ENCODE measurements at regions not wholly inside any gene's neighbourhood (a gene's known extent, or its start where the extent isn't known, plus 50 kb on each side); places are given as distances from the start of the nearest gene placed in this dataset.
"Not testable (repeated sequence)": the region's sequence is repeated elsewhere in the genome, so short reads cannot be mapped to it uniquely, and the experiment has no call there.

DNA sequence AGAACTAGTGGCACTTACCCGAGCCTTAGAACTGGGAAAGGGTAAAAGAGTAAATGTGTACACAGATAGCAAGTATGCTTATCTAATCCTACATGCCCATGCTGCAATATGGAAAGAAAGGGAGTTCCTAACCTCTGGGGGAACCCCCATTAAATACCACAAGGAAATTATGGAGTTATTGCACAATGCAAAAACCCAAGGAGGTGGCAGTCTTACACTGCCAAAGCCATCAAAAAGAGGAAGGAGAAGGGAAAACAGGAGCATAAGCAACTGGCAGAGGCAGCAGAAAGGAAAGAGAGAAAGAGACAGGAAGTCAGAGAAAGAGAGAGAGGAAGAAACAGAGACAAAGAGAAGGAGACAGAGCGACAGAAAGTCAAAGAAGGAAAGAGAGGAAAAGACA lies 876.9 kb downstream of the XPNPEP1 start:
- TF ChIP-seq, protein P1, sequence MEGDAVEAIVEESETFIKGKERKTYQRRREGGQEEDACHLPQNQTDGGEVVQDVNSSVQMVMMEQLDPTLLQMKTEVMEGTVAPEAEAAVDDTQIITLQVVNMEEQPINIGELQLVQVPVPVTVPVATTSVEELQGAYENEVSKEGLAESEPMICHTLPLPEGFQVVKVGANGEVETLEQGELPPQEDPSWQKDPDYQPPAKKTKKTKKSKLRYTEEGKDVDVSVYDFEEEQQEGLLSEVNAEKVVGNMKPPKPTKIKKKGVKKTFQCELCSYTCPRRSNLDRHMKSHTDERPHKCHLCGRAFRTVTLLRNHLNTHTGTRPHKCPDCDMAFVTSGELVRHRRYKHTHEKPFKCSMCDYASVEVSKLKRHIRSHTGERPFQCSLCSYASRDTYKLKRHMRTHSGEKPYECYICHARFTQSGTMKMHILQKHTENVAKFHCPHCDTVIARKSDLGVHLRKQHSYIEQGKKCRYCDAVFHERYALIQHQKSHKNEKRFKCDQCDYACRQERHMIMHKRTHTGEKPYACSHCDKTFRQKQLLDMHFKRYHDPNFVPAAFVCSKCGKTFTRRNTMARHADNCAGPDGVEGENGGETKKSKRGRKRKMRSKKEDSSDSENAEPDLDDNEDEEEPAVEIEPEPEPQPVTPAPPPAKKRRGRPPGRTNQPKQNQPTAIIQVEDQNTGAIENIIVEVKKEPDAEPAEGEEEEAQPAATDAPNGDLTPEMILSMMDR (conservative IDR thresholded peaks at IDR 0.05; ENCODE audit: low read depth, low read length) = not testable (repeated sequence)
- TF ChIP-seq POLR2A (IDR thresholded peaks at IDR 0.05; ENCODE audit: low read depth, low read length); RFX5 (IDR thresholded peaks at IDR 0.05; ENCODE audit: low read depth, low read length); MAFK (IDR thresholded peaks at IDR 0.05; ENCODE audit: low read depth, low read length); SMC3 (IDR thresholded peaks at IDR 0.05; ENCODE audit: low read depth, low read length); MXI1 (IDR thresholded peaks at IDR 0.05; ENCODE audit: borderline replicate concordance, low read depth, low read length); BHLHE40 (IDR thresholded peaks at IDR 0.05; ENCODE audit: low read depth, low read length); CHD1 (IDR thresholded peaks at IDR 0.05; ENCODE audit: low read depth, low read length); RCOR1 (IDR thresholded peaks at IDR 0.05; ENCODE audit: insufficient replicate concordance, low read length); NFE2L2 (IDR thresholded peaks at IDR 0.05; ENCODE audit: low read depth, low read length); MAZ (IDR thresholded peaks at IDR 0.05; ENCODE audit: borderline replicate concordance, low read depth, low read length): not testable (repeated sequence)
- TF ChIP-seq, protein P2, sequence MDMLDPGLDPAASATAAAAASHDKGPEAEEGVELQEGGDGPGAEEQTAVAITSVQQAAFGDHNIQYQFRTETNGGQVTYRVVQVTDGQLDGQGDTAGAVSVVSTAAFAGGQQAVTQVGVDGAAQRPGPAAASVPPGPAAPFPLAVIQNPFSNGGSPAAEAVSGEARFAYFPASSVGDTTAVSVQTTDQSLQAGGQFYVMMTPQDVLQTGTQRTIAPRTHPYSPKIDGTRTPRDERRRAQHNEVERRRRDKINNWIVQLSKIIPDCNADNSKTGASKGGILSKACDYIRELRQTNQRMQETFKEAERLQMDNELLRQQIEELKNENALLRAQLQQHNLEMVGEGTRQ (IDR thresholded peaks at IDR 0.05; ENCODE audit: low read depth, low read length) = not testable (repeated sequence)

Data from IMR-90 (cell line).